ENCODE measurements at regions not wholly inside any gene's neighbourhood (a gene's known extent, or its start where the extent isn't known, plus 50 kb on each side); places are given as distances from the start of the nearest gene placed in this dataset.

DNA sequence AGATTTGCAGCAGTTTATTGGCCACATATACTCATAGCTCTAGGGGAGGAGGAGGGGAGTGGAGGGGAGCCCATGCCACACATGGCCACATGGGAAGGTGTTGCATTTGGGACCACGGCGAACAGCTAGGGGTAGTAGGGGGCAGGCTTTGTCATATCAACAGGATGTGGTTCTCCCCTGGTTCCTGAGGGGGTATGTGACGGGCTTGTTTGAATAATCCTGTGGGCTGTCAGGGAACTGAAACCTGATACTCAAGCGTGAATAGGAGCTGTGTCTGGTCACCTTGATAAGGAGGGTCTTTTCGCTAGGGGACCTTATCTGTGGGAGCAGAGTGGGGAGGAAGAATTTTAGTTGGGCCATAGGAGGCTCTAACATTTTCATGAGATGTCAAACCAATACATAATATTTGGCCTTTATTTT lies 264.7 kb downstream of the CTH start (continued):
- TF ChIP-seq, protein P1, sequence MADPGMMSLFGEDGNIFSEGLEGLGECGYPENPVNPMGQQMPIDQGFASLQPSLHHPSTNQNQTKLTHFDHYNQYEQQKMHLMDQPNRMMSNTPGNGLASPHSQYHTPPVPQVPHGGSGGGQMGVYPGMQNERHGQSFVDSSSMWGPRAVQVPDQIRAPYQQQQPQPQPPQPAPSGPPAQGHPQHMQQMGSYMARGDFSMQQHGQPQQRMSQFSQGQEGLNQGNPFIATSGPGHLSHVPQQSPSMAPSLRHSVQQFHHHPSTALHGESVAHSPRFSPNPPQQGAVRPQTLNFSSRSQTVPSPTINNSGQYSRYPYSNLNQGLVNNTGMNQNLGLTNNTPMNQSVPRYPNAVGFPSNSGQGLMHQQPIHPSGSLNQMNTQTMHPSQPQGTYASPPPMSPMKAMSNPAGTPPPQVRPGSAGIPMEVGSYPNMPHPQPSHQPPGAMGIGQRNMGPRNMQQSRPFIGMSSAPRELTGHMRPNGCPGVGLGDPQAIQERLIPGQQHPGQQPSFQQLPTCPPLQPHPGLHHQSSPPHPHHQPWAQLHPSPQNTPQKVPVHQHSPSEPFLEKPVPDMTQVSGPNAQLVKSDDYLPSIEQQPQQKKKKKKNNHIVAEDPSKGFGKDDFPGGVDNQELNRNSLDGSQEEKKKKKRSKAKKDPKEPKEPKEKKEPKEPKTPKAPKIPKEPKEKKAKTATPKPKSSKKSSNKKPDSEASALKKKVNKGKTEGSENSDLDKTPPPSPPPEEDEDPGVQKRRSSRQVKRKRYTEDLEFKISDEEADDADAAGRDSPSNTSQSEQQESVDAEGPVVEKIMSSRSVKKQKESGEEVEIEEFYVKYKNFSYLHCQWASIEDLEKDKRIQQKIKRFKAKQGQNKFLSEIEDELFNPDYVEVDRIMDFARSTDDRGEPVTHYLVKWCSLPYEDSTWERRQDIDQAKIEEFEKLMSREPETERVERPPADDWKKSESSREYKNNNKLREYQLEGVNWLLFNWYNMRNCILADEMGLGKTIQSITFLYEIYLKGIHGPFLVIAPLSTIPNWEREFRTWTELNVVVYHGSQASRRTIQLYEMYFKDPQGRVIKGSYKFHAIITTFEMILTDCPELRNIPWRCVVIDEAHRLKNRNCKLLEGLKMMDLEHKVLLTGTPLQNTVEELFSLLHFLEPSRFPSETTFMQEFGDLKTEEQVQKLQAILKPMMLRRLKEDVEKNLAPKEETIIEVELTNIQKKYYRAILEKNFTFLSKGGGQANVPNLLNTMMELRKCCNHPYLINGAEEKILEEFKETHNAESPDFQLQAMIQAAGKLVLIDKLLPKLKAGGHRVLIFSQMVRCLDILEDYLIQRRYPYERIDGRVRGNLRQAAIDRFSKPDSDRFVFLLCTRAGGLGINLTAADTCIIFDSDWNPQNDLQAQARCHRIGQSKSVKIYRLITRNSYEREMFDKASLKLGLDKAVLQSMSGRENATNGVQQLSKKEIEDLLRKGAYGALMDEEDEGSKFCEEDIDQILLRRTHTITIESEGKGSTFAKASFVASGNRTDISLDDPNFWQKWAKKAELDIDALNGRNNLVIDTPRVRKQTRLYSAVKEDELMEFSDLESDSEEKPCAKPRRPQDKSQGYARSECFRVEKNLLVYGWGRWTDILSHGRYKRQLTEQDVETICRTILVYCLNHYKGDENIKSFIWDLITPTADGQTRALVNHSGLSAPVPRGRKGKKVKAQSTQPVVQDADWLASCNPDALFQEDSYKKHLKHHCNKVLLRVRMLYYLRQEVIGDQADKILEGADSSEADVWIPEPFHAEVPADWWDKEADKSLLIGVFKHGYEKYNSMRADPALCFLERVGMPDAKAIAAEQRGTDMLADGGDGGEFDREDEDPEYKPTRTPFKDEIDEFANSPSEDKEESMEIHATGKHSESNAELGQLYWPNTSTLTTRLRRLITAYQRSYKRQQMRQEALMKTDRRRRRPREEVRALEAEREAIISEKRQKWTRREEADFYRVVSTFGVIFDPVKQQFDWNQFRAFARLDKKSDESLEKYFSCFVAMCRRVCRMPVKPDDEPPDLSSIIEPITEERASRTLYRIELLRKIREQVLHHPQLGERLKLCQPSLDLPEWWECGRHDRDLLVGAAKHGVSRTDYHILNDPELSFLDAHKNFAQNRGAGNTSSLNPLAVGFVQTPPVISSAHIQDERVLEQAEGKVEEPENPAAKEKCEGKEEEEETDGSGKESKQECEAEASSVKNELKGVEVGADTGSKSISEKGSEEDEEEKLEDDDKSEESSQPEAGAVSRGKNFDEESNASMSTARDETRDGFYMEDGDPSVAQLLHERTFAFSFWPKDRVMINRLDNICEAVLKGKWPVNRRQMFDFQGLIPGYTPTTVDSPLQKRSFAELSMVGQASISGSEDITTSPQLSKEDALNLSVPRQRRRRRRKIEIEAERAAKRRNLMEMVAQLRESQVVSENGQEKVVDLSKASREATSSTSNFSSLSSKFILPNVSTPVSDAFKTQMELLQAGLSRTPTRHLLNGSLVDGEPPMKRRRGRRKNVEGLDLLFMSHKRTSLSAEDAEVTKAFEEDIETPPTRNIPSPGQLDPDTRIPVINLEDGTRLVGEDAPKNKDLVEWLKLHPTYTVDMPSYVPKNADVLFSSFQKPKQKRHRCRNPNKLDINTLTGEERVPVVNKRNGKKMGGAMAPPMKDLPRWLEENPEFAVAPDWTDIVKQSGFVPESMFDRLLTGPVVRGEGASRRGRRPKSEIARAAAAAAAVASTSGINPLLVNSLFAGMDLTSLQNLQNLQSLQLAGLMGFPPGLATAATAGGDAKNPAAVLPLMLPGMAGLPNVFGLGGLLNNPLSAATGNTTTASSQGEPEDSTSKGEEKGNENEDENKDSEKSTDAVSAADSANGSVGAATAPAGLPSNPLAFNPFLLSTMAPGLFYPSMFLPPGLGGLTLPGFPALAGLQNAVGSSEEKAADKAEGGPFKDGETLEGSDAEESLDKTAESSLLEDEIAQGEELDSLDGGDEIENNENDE (IDR thresholded peaks at IDR 0.05; ENCODE audit: low read depth, low read length), result no peak
- TF ChIP-seq ZBED1 (IDR thresholded peaks at IDR 0.05) (0 out of 2 replicates have a peak, but pooled peaks have one; percentile 49), RREB1 (CRISPR knock-in tag; IDR thresholded peaks at IDR 0.05) (no peak), CEBPB (tag; IDR thresholded peaks at IDR 0.05) (no peak), KDM4B (IDR thresholded peaks at IDR 0.05; ENCODE audit: borderline replicate concordance in 2 of 2, low read depth in 1 of 2) (no peak), PML (IDR thresholded peaks at IDR 0.05; ENCODE audit: low read length) (peak; percentile 96)

Measured in K562 (cell line).